IMR-90 (cell line): ENCODE measurements at regions not wholly inside any gene's neighbourhood (a gene's known extent, or its start where the extent isn't known, plus 50 kb on each side); places are given as distances from the start of the nearest gene placed in this dataset.

Source experiments
- ATAC-seq: fragments of 200-7000 bp; cut with Tn5 transposase; 2 replicates; pipeline ENCODE4 v1.9.1; 2020; ENCODE audit warnings: low read depth, mild to moderate bottlenecking, moderate library complexity
- BruUV-seq: library from RNA; stranded (reverse); fragments of 400-500 nt; replicated peaks from 2 replicates; lab custom pipeline; 2021; lab: Mats Ljungman, UMichigan
- CTCF ChIA-PET: fragments of 300-600 bp; formaldehyde crosslinking; extraction: SDS; loops from one replicate; lab custom pipeline; 2021; ENCODE audit warnings: antibody characterized with exemption; lab: Yijun Ruan, JAX
- POLR2A ChIA-PET: fragments of 300-600 bp; sonication (Branson Sonifier 250); formaldehyde crosslinking; loops from one replicate; lab custom pipeline; 2022; ENCODE audit warnings: antibody characterized with exemption; ENCODE audit not compliant: unreplicated experiment; lab: Charles Lee
- DNase-seq: peaks from one replicate; pipeline ENCODE4 v3.0.0; 2013
- H2AFZ ChIP-seq: replicated peaks from 2 replicates; pipeline ENCODE3; 2013; ENCODE audit warnings: low read length, mild to moderate bottlenecking; ENCODE audit not compliant: poor library complexity
- H2AK5ac ChIP-seq: 2 replicates; pipeline ENCODE4 v1.6.1; 2013; ENCODE audit warnings: low read depth, low read length, inconsistent platforms
- H2AK9ac ChIP-seq: replicated peaks from 2 replicates; pipeline ENCODE3; 2013; ENCODE audit warnings: mild to moderate bottlenecking, low read depth, low read length, moderate library complexity; ENCODE audit not compliant: poor library complexity
- H2BK120ac ChIP-seq: 2 replicates; pipeline ENCODE4 v1.6.1; 2013; ENCODE audit warnings: low read depth, low read length, inconsistent platforms
- H2BK15ac ChIP-seq: 3 replicates; pipeline ENCODE4 v1.6.1; 2013; ENCODE audit warnings: low read depth, low read length, inconsistent platforms
- H2BK20ac ChIP-seq: 2 replicates; pipeline ENCODE4 v1.6.1; 2013; ENCODE audit warnings: low read depth, mild to moderate bottlenecking, inconsistent platforms, low read length, moderate library complexity
- H2BK5ac ChIP-seq: 2 replicates; pipeline ENCODE4 v1.6.1; 2013; ENCODE audit warnings: mild to moderate bottlenecking, low read depth, low read length, inconsistent platforms; ENCODE audit not compliant: poor library complexity, severe bottlenecking
- H3K14ac ChIP-seq: replicated peaks from 2 replicates; pipeline ENCODE4 v1.6.1; 2013; ENCODE audit warnings: low read depth, low read length, inconsistent platforms
- H3K18ac ChIP-seq: 2 replicates; pipeline ENCODE4 v1.6.1; 2013; ENCODE audit warnings: low read depth, low read length, control low read depth
- H3K23ac ChIP-seq: 2 replicates; pipeline ENCODE4 v1.6.1; 2013; ENCODE audit warnings: low read depth, low read length, inconsistent platforms
- H3K27ac ChIP-seq: 2 replicates; pipeline ENCODE4 v1.5.1; 2013; ENCODE audit warnings: mild to moderate bottlenecking, control low read depth, low read length; ENCODE audit not compliant: insufficient read depth
- H3K27me3 ChIP-seq: 2 replicates; pipeline ENCODE4 v1.6.1; 2013; ENCODE audit warnings: low read length; ENCODE audit not compliant: control insufficient read depth, insufficient read depth
- H3K36me3 ChIP-seq: 2 replicates; pipeline ENCODE4 v1.6.1; 2013; ENCODE audit warnings: low read length, mixed read lengths; ENCODE audit not compliant: control insufficient read depth, insufficient read depth
- H3K4ac ChIP-seq: 2 replicates; pipeline ENCODE4 v1.6.1; 2013; ENCODE audit warnings: low read depth, low read length, inconsistent platforms
- H3K4me1 ChIP-seq: 2 replicates; pipeline ENCODE4 v1.6.1; 2013; ENCODE audit warnings: low read length, mixed read lengths; ENCODE audit not compliant: control insufficient read depth, insufficient read depth
- H3K4me2 ChIP-seq: 2 replicates; pipeline ENCODE4 v1.6.1; 2013; ENCODE audit warnings: low read depth, mild to moderate bottlenecking, control low read depth, low read length, moderate library complexity
- H3K4me3 ChIP-seq: 2 replicates; pipeline ENCODE4 v1.5.1; 2013; ENCODE audit warnings: low read depth, mild to moderate bottlenecking, control low read depth, low read length, moderate library complexity; ENCODE audit not compliant: insufficient read depth
- H3K56ac ChIP-seq: 2 replicates; pipeline ENCODE4 v1.6.1; 2013; ENCODE audit warnings: low read length, inconsistent platforms; ENCODE audit not compliant: insufficient read depth; ENCODE audit errors: extremely low read depth
- H3K79me1 ChIP-seq, 2 experiments: 2 replicates each; pipeline ENCODE4 v1.6.1; 2013; ENCODE audit warnings: low read length in 2 of 2, inconsistent platforms in 1 of 2, low read depth in 1 of 2
- H3K9ac ChIP-seq: 2 replicates; pipeline ENCODE4 v1.6.1; 2013; ENCODE audit warnings: low read depth, low read length, control low read depth
- H3K9me1 ChIP-seq: 2 replicates; pipeline ENCODE4 v1.6.1; 2013; ENCODE audit warnings: low read length, inconsistent platforms; ENCODE audit not compliant: insufficient read depth
- H3K9me3 ChIP-seq: 2 replicates; pipeline ENCODE4 v1.6.1; 2013; ENCODE audit warnings: low read length; ENCODE audit not compliant: control insufficient read depth, insufficient read depth
- H4K20me1 ChIP-seq: 2 replicates; pipeline ENCODE4 v1.6.1; 2013; ENCODE audit warnings: low read length, inconsistent platforms; ENCODE audit not compliant: insufficient read depth
- H4K5ac ChIP-seq: 2 replicates; pipeline ENCODE4 v1.6.1; 2013; ENCODE audit warnings: mild to moderate bottlenecking, low read depth, low read length, control low read depth
- H4K8ac ChIP-seq, 2 experiments: 2 replicates each; pipeline ENCODE4 v1.6.1; 2013; ENCODE audit warnings: low read depth in 2 of 2, low read length in 2 of 2, control low read depth in 1 of 2, inconsistent platforms in 1 of 2
- H4K91ac ChIP-seq: 2 replicates; pipeline ENCODE4 v1.6.1; 2013; ENCODE audit warnings: low read depth, low read length, inconsistent platforms; ENCODE audit not compliant: insufficient read depth
- BHLHE40 ChIP-seq: fragments of 150-350 bp; IDR thresholded peaks from 2 replicates; pipeline ENCODE4 v1.6.1; 2016; ENCODE audit warnings: mild to moderate bottlenecking, low read depth, low read length
- CEBPB ChIP-seq: IDR thresholded peaks from 2 replicates; pipeline ENCODE4 v1.6.1; 2012; ENCODE audit warnings: low read depth, low read length, improper control_type of control experiment
- CHD1 ChIP-seq: IDR thresholded peaks from 2 replicates; pipeline ENCODE4 v1.6.1; 2012; ENCODE audit warnings: low read depth, low read length, improper control_type of control experiment
- CTCF ChIP-seq: conservative IDR thresholded peaks from 2 replicates; pipeline ENCODE4 v1.5.1; 2012; ENCODE audit warnings: mild to moderate bottlenecking, low read depth, low read length, improper control_type of control experiment
- FOS ChIP-seq: fragments of 150-350 bp; IDR thresholded peaks from 2 replicates; pipeline ENCODE4 v1.6.1; 2016; ENCODE audit warnings: low read depth, low read length
- MXI1 ChIP-seq: IDR thresholded peaks from 2 replicates; pipeline ENCODE4 v1.6.1; 2012; ENCODE audit warnings: low read depth, mild to moderate bottlenecking, low read length, moderate library complexity, borderline replicate concordance
- NFE2L2 ChIP-seq: fragments of 150-350 bp; IDR thresholded peaks from 2 replicates; pipeline ENCODE4 v1.6.1; 2016; ENCODE audit warnings: low read depth, mild to moderate bottlenecking, low read length
- POLR2A ChIP-seq: IDR thresholded peaks from 2 replicates; pipeline ENCODE4 v1.6.1; 2012; ENCODE audit warnings: mild to moderate bottlenecking, low read depth, low read length
- RAD21 ChIP-seq: IDR thresholded peaks from 2 replicates; pipeline ENCODE4 v1.6.1; 2012; ENCODE audit warnings: low read length, improper control_type of control experiment
- RCOR1 ChIP-seq: IDR thresholded peaks from 2 replicates; pipeline ENCODE4 v1.6.1; 2012; ENCODE audit warnings: mild to moderate bottlenecking, low read length, improper control_type of control experiment; ENCODE audit not compliant: insufficient replicate concordance
- RFX5 ChIP-seq: IDR thresholded peaks from 2 replicates; pipeline ENCODE4 v1.8.0; 2012; ENCODE audit warnings: low read depth, mild to moderate bottlenecking, low read length, moderate library complexity
- SMC3 ChIP-seq: fragments of 150-350 bp; IDR thresholded peaks from 2 replicates; pipeline ENCODE4 v1.6.1; 2016; ENCODE audit warnings: low read depth, mild to moderate bottlenecking, antibody characterized with exemption, low read length, moderate library complexity
- WGBS, 2 experiments: methylation state at CpG; one replicate each; pipeline versions ENCODE4 v1.1.5 to v1.1.7; 2013; ENCODE audit warnings: missing lambda C conversion rate in 2 of 2; ENCODE audit not compliant: insufficient read length in 1 of 2; ENCODE audit errors: extremely low coverage in 2 of 2; 5-methylcytosine and 5-hydroxymethylcytosine counted together
- dilution Hi-C: fragments of 300-500 bp; cut with HindIII; formaldehyde crosslinking; loops from one replicate; pipeline ENCODE4 v1.14.3; 2018; ENCODE audit warnings: low sequenced_read_pairs; ENCODE audit not compliant: unreplicated experiment
- in situ Hi-C: fragments of 300-500 bp; cut with MboI; formaldehyde crosslinking; loops from 3 replicates; pipeline ENCODE4 v1.14.3; 2019; ENCODE audit warnings: low sequenced_read_pairs, inconsistent platforms, mixed read lengths
- intact Hi-C: fragments of 100-400 bp; cut with micrococcal nuclease; formaldehyde crosslinking; loops from 2 replicates; pipeline ENCODE4 v1.10.0; 2022
- TF ChIP-seq, protein P1 (sequence below): fragments of 150-350 bp; IDR thresholded peaks from 2 replicates; pipeline ENCODE4 v1.6.1; 2016; ENCODE audit warnings: low read depth, mild to moderate bottlenecking, low read length, moderate library complexity, borderline replicate concordance
- TF ChIP-seq, protein P2 (sequence below): fragments of 150-350 bp; IDR thresholded peaks from 2 replicates; pipeline ENCODE4 v1.6.1; 2017; ENCODE audit warnings: mild to moderate bottlenecking, antibody characterized with exemption, low read length, low read depth

- CTCF ChIA-PET, result no interaction called here
Measured at GRCh38 chr9:1117439-1117838, 67.3 kb downstream of the DMRT2 start.

More at GRCh38 chr9:1117439-1117838, 67.3 kb downstream of the DMRT2 start:
- no peak for DNase-seq
- no peak for TF ChIP-seq MXI1
- no peak for TF ChIP-seq BHLHE40
- TF ChIP-seq CEBPB, result no peak
- TF ChIP-seq, protein P1, sequence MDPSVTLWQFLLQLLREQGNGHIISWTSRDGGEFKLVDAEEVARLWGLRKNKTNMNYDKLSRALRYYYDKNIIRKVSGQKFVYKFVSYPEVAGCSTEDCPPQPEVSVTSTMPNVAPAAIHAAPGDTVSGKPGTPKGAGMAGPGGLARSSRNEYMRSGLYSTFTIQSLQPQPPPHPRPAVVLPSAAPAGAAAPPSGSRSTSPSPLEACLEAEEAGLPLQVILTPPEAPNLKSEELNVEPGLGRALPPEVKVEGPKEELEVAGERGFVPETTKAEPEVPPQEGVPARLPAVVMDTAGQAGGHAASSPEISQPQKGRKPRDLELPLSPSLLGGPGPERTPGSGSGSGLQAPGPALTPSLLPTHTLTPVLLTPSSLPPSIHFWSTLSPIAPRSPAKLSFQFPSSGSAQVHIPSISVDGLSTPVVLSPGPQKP, result no peak
- no peak for TF ChIP-seq SMC3
- TF ChIP-seq CTCF, result no peak
- no peak for TF ChIP-seq CHD1
- TF ChIP-seq POLR2A, result no peak
- no peak for TF ChIP-seq RCOR1
- TF ChIP-seq, protein P2, sequence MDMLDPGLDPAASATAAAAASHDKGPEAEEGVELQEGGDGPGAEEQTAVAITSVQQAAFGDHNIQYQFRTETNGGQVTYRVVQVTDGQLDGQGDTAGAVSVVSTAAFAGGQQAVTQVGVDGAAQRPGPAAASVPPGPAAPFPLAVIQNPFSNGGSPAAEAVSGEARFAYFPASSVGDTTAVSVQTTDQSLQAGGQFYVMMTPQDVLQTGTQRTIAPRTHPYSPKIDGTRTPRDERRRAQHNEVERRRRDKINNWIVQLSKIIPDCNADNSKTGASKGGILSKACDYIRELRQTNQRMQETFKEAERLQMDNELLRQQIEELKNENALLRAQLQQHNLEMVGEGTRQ, result no peak
- no peak for TF ChIP-seq NFE2L2
- TF ChIP-seq FOS, result no peak
- no peak for TF ChIP-seq RFX5
- no peak for TF ChIP-seq RAD21
- Histone ChIP-seq H2AFZ (no peak overlapping the region), H3K14ac (no peak overlapping the region), H3K27ac (no peak overlapping the region), H3K4me1 (no peaks in the 10 kb centered on the region), H2BK120ac (no peak overlapping the region), H3K23ac (no peak overlapping the region), H3K4me3 (no peak overlapping the region), H3K4me2 (no peak overlapping the region), H2BK5ac (no peak overlapping the region), H2AK9ac (no peak overlapping the region), H3K9ac (no peak overlapping the region), H3K9me3 (peaks cover 7% of the 10 kb centered on the region), H4K8ac (no peak overlapping the region), H3K18ac (no peak overlapping the region), H2BK20ac (no peak overlapping the region), H3K9me1 (no peaks in the 10 kb centered on the region), H4K5ac (no peak overlapping the region), H4K91ac (no peak overlapping the region), H3K27me3 (no peaks in the 10 kb centered on the region), H2BK15ac (no peak overlapping the region), H3K56ac (no peak overlapping the region), H3K4ac (no peak overlapping the region), H3K36me3 (no peaks in the 10 kb centered on the region), H3K79me1 (no peaks in the 10 kb centered on the region), H2AK5ac (no peak overlapping the region), H4K20me1 (no peaks in the 10 kb centered on the region)
- no CpG with 5 or more reads among the region's 1 CpG for WGBS, 2 experiments
- dilution Hi-C loops (no loop called here), intact Hi-C loops (no loop called here), in situ Hi-C loops (no loop called here)
- no peak for ATAC-seq
- BruUV-seq, result no TSS peak
- POLR2A ChIA-PET, result no interaction called here
